ENCODE measurements at regions not wholly inside any gene's neighbourhood (a gene's known extent, or its start where the extent isn't known, plus 50 kb on each side); places are given as distances from the start of the nearest gene placed in this dataset.

GRCh38 chr9:38185647-38186403, 116.8 kb upstream of the SHB start:
- no peaks in the 10 kb centered on the region for H3K79me2 ChIP-seq (ENCODE audit: control insufficient read depth, insufficient read depth, low read length)
- no peak overlapping the region for H2AFZ ChIP-seq (ENCODE audit: low read length)
- no peak overlapping the region for H3K27ac ChIP-seq (ENCODE audit: insufficient read depth, low read length)
- H3K4me2 ChIP-seq (ENCODE audit: extremely low read depth, insufficient read depth, low read length) = no peak overlapping the region
- H3K4me3 ChIP-seq (replicated peaks in 1 of 4; ENCODE audit: control extremely low read depth in 1 of 4, insufficient read depth in 1 of 4, low read depth in 3 of 4, low read length in 4 of 4) = no peak overlapping the region
- H3K27me3 ChIP-seq (ENCODE audit: control insufficient read depth, insufficient read depth, low read length) = no peaks in the 10 kb centered on the region
- H3K4me1 ChIP-seq (ENCODE audit: control insufficient read depth, extremely low read depth, insufficient read depth, low read length) = no peaks in the 10 kb centered on the region
- H3K9ac ChIP-seq (ENCODE audit: insufficient read depth, low read length) = no peak overlapping the region
- no peaks in the 10 kb centered on the region for H4K20me1 ChIP-seq (ENCODE audit: control insufficient read depth, extremely low read depth, insufficient read depth, low read length)
- TF ChIP-seq CTCF (conservative IDR thresholded peaks at IDR 0.05 in 1 of 2, IDR thresholded peaks at IDR 0.05 in 1 of 2; ENCODE audit: low read depth in 1 of 2, low read length in 2 of 2) (no peak), EZH2 (IDR thresholded peaks at IDR 0.05; ENCODE audit: low read length, missing control alignments) (no peak)
- DNase-seq (ENCODE audit: low read depth in 2 of 2) = no peak
- no peaks in the 10 kb centered on the region for H3K9me3 ChIP-seq (ENCODE audit: control insufficient read depth, insufficient read depth, low read depth, low read length)
- H3K36me3 ChIP-seq (ENCODE audit: control insufficient read depth, insufficient read depth, low read length) = no peaks in the 10 kb centered on the region

- H2AFZ ChIP-seq (ENCODE audit: low read length) = no peak overlapping the region
- no peaks in the 10 kb centered on the region for H4K20me1 ChIP-seq (ENCODE audit: control insufficient read depth, extremely low read depth, insufficient read depth, low read length)
- H3K79me2 ChIP-seq (ENCODE audit: control insufficient read depth, insufficient read depth, low read length) = no peaks in the 10 kb centered on the region
- no peak overlapping the region for H3K4me3 ChIP-seq (replicated peaks in 1 of 4; ENCODE audit: control extremely low read depth in 1 of 4, insufficient read depth in 1 of 4, low read depth in 3 of 4, low read length in 4 of 4)
- H3K9me3 ChIP-seq (ENCODE audit: control insufficient read depth, insufficient read depth, low read depth, low read length) = no peaks in the 10 kb centered on the region
- H3K4me2 ChIP-seq (ENCODE audit: extremely low read depth, insufficient read depth, low read length) = no peak overlapping the region
- TF ChIP-seq CTCF (conservative IDR thresholded peaks at IDR 0.05 in 1 of 2, IDR thresholded peaks at IDR 0.05 in 1 of 2; ENCODE audit: low read depth in 1 of 2, low read length in 2 of 2) (no peak), EZH2 (IDR thresholded peaks at IDR 0.05; ENCODE audit: low read length, missing control alignments) (no peak)
- no peak overlapping the region for H3K27ac ChIP-seq (ENCODE audit: insufficient read depth, low read length)
- no peaks in the 10 kb centered on the region for H3K36me3 ChIP-seq (ENCODE audit: control insufficient read depth, insufficient read depth, low read length)
- H3K27me3 ChIP-seq (ENCODE audit: control insufficient read depth, insufficient read depth, low read length) = no peaks in the 10 kb centered on the region
- no peak overlapping the region for H3K9ac ChIP-seq (ENCODE audit: insufficient read depth, low read length)
- DNase-seq (ENCODE audit: low read depth in 2 of 2) = peak; percentile 26 to 46
- no peaks in the 10 kb centered on the region for H3K4me1 ChIP-seq (ENCODE audit: control insufficient read depth, extremely low read depth, insufficient read depth, low read length)
These were observed 115.1 kb upstream of the SHB start for GRCh38 chr9:38183994-38184568.

GRCh38 chr9:38182321-38182720, 113.3 kb upstream of the SHB start:
- H3K4me2 ChIP-seq (ENCODE audit: extremely low read depth, insufficient read depth, low read length) = no peak overlapping the region
- DNase-seq (ENCODE audit: low read depth in 2 of 2) = no peak
- no peaks in the 10 kb centered on the region for H3K27me3 ChIP-seq (ENCODE audit: control insufficient read depth, insufficient read depth, low read length)
- no peaks in the 10 kb centered on the region for H3K4me1 ChIP-seq (ENCODE audit: control insufficient read depth, extremely low read depth, insufficient read depth, low read length)
- H4K20me1 ChIP-seq (ENCODE audit: control insufficient read depth, extremely low read depth, insufficient read depth, low read length) = no peaks in the 10 kb centered on the region
- TF ChIP-seq CTCF (conservative IDR thresholded peaks at IDR 0.05 in 1 of 2, IDR thresholded peaks at IDR 0.05 in 1 of 2; ENCODE audit: low read depth in 1 of 2, low read length in 2 of 2) (no peak), EZH2 (IDR thresholded peaks at IDR 0.05; ENCODE audit: low read length, missing control alignments) (no peak)
- H2AFZ ChIP-seq (ENCODE audit: low read length) = no peak overlapping the region
- no peaks in the 10 kb centered on the region for H3K79me2 ChIP-seq (ENCODE audit: control insufficient read depth, insufficient read depth, low read length)
- no peaks in the 10 kb centered on the region for H3K9me3 ChIP-seq (ENCODE audit: control insufficient read depth, insufficient read depth, low read depth, low read length)
- no peaks in the 10 kb centered on the region for H3K36me3 ChIP-seq (ENCODE audit: control insufficient read depth, insufficient read depth, low read length)
- H3K27ac ChIP-seq (ENCODE audit: insufficient read depth, low read length) = no peak overlapping the region
- H3K4me3 ChIP-seq (replicated peaks in 1 of 4; ENCODE audit: control extremely low read depth in 1 of 4, insufficient read depth in 1 of 4, low read depth in 3 of 4, low read length in 4 of 4) = no peak overlapping the region
- no peak overlapping the region for H3K9ac ChIP-seq (ENCODE audit: insufficient read depth, low read length)
